ENCODE measurements at regions not wholly inside any gene's neighbourhood (a gene's known extent, or its start where the extent isn't known, plus 50 kb on each side); places are given as distances from the start of the nearest gene placed in this dataset.

DNA sequence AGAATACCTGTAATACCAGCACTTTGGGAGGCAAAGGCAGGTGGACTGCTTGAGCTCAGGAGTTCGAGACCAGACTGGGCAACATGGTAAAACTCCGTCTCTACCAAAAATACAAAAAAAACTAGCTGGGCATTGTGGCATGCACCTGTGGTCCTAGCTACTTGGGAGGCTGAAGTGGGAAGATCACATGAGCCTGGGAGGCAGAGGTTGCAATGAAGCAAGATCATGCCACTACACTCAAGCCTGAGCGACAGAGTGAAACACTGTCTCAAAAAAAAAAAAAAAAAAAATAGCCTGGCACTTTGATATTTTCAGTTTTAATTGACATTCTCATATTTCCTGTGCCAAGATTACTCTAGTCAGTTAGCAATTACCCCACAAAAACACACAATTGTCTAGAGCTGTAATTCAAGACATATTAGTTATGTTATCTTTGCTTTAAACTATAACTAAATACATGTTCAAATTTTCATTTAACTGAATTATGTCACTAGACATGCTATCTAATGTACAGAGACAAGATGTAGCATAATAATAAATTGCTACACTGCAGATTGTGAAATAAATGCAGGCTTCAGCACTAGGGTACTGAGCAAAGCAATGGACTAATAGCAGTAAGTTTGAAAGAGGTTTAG lies 378.2 kb upstream of the GRAMD2B start:
- Mint-ChIP-seq H3K27ac (no peak overlapping the region), H3K27me3 (no peaks in the 10 kb centered on the region), H3K4me3 (no peak overlapping the region), H3K9me3 (peaks cover 2% of the 10 kb centered on the region), H3K4me1 (ENCODE audit: low read depth) (no peaks in the 10 kb centered on the region), H3K36me3 (ENCODE audit: low read depth) (no peaks in the 10 kb centered on the region)
- no peaks in the 10 kb centered on the region for H3K27me3 ChIP-seq (ENCODE audit: control insufficient read depth in 1 of 2, insufficient read depth in 2 of 2, low read length in 2 of 2)
- intact Hi-C loops (cut with DNase I, micrococcal nuclease), result no loop called here
- ChIA-PET CTCF (interaction anchor here (0.7 kb wide), 1 partner anchor 13 kb away, joined by 5 read pairs; no protein-coding TSS in a partner anchor), POLR2A (no interaction called here)
- H3K27ac ChIP-seq (ENCODE audit: low read depth in 1 of 2, low read length in 2 of 2), result no peak overlapping the region
- H3K4me3 ChIP-seq (ENCODE audit: low read length), result no peak overlapping the region
- ATAC-seq (ENCODE audit: poor library complexity) (no peak), DNase-seq (no peak)
- H3K4me1 ChIP-seq (ENCODE audit: insufficient read depth, low read length), result no peaks in the 10 kb centered on the region
- H3K36me3 ChIP-seq (ENCODE audit: insufficient read depth, low read length), result no peaks in the 10 kb centered on the region
- no peaks in the 10 kb centered on the region for H3K9me3 ChIP-seq (ENCODE audit: control insufficient read depth in 1 of 2, insufficient read depth in 1 of 2, low read length in 2 of 2)
- TF ChIP-seq, protein P1, sequence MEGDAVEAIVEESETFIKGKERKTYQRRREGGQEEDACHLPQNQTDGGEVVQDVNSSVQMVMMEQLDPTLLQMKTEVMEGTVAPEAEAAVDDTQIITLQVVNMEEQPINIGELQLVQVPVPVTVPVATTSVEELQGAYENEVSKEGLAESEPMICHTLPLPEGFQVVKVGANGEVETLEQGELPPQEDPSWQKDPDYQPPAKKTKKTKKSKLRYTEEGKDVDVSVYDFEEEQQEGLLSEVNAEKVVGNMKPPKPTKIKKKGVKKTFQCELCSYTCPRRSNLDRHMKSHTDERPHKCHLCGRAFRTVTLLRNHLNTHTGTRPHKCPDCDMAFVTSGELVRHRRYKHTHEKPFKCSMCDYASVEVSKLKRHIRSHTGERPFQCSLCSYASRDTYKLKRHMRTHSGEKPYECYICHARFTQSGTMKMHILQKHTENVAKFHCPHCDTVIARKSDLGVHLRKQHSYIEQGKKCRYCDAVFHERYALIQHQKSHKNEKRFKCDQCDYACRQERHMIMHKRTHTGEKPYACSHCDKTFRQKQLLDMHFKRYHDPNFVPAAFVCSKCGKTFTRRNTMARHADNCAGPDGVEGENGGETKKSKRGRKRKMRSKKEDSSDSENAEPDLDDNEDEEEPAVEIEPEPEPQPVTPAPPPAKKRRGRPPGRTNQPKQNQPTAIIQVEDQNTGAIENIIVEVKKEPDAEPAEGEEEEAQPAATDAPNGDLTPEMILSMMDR (IDR thresholded peaks at IDR 0.05), result no peak

DNA sequence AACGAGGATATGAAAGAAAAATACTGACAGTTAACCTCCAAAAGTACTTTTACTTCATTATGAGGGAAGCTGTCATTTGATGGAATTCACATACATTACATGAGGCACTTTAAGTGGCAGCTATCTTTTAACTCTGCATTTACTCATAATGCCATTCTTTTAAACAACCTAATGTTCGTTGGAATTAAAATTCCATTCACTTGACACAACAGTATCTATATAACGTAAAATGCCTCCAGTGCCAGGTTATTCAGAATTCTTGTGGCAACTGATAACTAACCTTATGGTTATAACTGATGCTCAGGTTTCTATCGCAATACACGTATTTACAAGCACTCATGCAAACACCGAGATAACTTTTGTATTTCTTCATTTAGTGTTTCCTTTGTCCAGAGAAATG lies 376.9 kb upstream of the GRAMD2B start:
- ChIA-PET CTCF (no interaction called here), POLR2A (no interaction called here)
- H3K4me3 Mint-ChIP-seq, result no peak overlapping the region
- Histone ChIP-seq H3K4me3 (ENCODE audit: low read length) (no peak overlapping the region), H3K4me1 (ENCODE audit: insufficient read depth, low read length) (no peaks in the 10 kb centered on the region), H3K36me3 (ENCODE audit: insufficient read depth, low read length) (no peaks in the 10 kb centered on the region), H3K27ac (ENCODE audit: low read depth in 1 of 2, low read length in 2 of 2) (no peak overlapping the region), H3K27me3 (ENCODE audit: control insufficient read depth in 1 of 2, insufficient read depth in 2 of 2, low read length in 2 of 2) (no peaks in the 10 kb centered on the region), H3K9me3 (ENCODE audit: control insufficient read depth in 1 of 2, insufficient read depth in 1 of 2, low read length in 2 of 2) (peaks cover 0 to 3% of the 10 kb centered on the region in 2 experiments)
- H3K4me1 Mint-ChIP-seq (ENCODE audit: low read depth), result no peaks in the 10 kb centered on the region
- no peak for DNase-seq
- H3K9me3 Mint-ChIP-seq, result peaks cover 2% of the 10 kb centered on the region
- H3K27me3 Mint-ChIP-seq, result no peaks in the 10 kb centered on the region
- no peak for ATAC-seq (ENCODE audit: poor library complexity)
- intact Hi-C loops (cut with DNase I, micrococcal nuclease), result no loop called here
- H3K27ac Mint-ChIP-seq, result no peak overlapping the region
- TF ChIP-seq, protein P1 (IDR thresholded peaks at IDR 0.05), result no peak
- no peaks in the 10 kb centered on the region for H3K36me3 Mint-ChIP-seq (ENCODE audit: low read depth)

DNA sequence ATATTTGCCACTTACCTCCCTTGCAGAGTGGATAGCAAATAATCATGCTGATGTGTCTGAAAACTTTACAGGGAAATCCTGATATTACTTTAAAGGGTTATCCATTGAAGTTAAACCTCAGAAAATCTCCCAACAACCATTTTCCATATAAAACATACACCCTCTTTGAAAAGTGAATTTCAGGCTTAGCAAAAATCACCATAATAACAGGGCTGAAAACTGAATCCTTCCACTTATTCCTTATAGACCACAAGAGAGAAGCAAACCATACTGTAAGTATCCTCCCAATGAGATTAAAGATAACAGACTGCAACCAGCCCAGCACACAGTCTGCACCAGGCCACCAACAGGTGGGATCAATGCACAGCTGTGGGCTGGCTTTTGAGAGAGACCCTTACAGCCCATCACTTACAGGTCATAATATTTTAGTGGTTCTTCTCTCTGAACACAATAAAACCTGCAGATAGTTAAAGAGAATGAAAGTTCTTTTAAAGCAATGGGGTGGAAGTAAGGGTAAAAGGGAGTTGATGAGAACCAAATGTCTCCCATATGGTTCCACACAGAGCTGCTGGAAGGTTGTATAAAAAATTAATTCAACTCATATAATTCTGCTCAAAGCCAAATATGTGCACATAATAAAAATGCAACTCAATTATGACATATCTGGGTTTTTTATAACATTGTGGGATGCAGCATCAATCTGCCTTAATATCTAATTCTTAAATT lies 376.2 kb upstream of the GRAMD2B start:
- Histone ChIP-seq H3K9me3 (ENCODE audit: control insufficient read depth in 1 of 2, insufficient read depth in 1 of 2, low read length in 2 of 2) (peaks cover 0 to 3% of the 10 kb centered on the region in 2 experiments), H3K36me3 (ENCODE audit: insufficient read depth, low read length) (no peaks in the 10 kb centered on the region), H3K27ac (ENCODE audit: low read depth in 1 of 2, low read length in 2 of 2) (no peak overlapping the region), H3K4me1 (ENCODE audit: insufficient read depth, low read length) (no peaks in the 10 kb centered on the region), H3K4me3 (ENCODE audit: low read length) (no peak overlapping the region), H3K27me3 (ENCODE audit: control insufficient read depth in 1 of 2, insufficient read depth in 2 of 2, low read length in 2 of 2) (no peaks in the 10 kb centered on the region)
- Mint-ChIP-seq H3K9me3 (peaks cover 2% of the 10 kb centered on the region), H3K4me1 (ENCODE audit: low read depth) (no peaks in the 10 kb centered on the region), H3K36me3 (ENCODE audit: low read depth) (no peaks in the 10 kb centered on the region), H3K27ac (no peak overlapping the region), H3K4me3 (no peak overlapping the region), H3K27me3 (no peaks in the 10 kb centered on the region)
- TF ChIP-seq, protein P1 (IDR thresholded peaks at IDR 0.05), result no peak
- CTCF ChIA-PET, result no interaction called here
- ATAC-seq (ENCODE audit: poor library complexity) (no peak), DNase-seq (no peak)
- intact Hi-C loops (cut with DNase I, micrococcal nuclease), result no loop called here
- POLR2A ChIA-PET, result no interaction called here

Measured in CD4-positive, alpha-beta T cell (primary cell).